IMR-90 (cell line): ENCODE measurements at regions not wholly inside any gene's neighbourhood (a gene's known extent, or its start where the extent isn't known, plus 50 kb on each side); places are given as distances from the start of the nearest gene placed in this dataset.

Experiments
- ATAC-seq: fragments of 200-7000 bp; cut with Tn5 transposase; 2 replicates; pipeline ENCODE4 v1.9.1; 2020; ENCODE audit warnings: low read depth, mild to moderate bottlenecking, moderate library complexity
- BruUV-seq: library from RNA; stranded (reverse); fragments of 400-500 nt; replicated peaks from 2 replicates; lab custom pipeline; 2021; lab: Mats Ljungman, UMichigan
- CTCF ChIA-PET: fragments of 300-600 bp; formaldehyde crosslinking; extraction: SDS; loops from one replicate; lab custom pipeline; 2021; ENCODE audit warnings: antibody characterized with exemption; lab: Yijun Ruan, JAX
- POLR2A ChIA-PET: fragments of 300-600 bp; sonication (Branson Sonifier 250); formaldehyde crosslinking; loops from one replicate; lab custom pipeline; 2022; ENCODE audit warnings: antibody characterized with exemption; ENCODE audit not compliant: unreplicated experiment; lab: Charles Lee
- DNase-seq: peaks from one replicate; pipeline ENCODE4 v3.0.0; 2013
- H2AFZ ChIP-seq: replicated peaks from 2 replicates; pipeline ENCODE3; 2013; ENCODE audit warnings: low read length, mild to moderate bottlenecking; ENCODE audit not compliant: poor library complexity
- H2AK5ac ChIP-seq: 2 replicates; pipeline ENCODE4 v1.6.1; 2013; ENCODE audit warnings: low read depth, low read length, inconsistent platforms
- H2AK9ac ChIP-seq: replicated peaks from 2 replicates; pipeline ENCODE3; 2013; ENCODE audit warnings: mild to moderate bottlenecking, low read depth, low read length, moderate library complexity; ENCODE audit not compliant: poor library complexity
- H2BK120ac ChIP-seq: 2 replicates; pipeline ENCODE4 v1.6.1; 2013; ENCODE audit warnings: low read depth, low read length, inconsistent platforms
- H2BK15ac ChIP-seq: 3 replicates; pipeline ENCODE4 v1.6.1; 2013; ENCODE audit warnings: low read depth, low read length, inconsistent platforms
- H2BK20ac ChIP-seq: 2 replicates; pipeline ENCODE4 v1.6.1; 2013; ENCODE audit warnings: low read depth, mild to moderate bottlenecking, inconsistent platforms, low read length, moderate library complexity
- H2BK5ac ChIP-seq: 2 replicates; pipeline ENCODE4 v1.6.1; 2013; ENCODE audit warnings: mild to moderate bottlenecking, low read depth, low read length, inconsistent platforms; ENCODE audit not compliant: poor library complexity, severe bottlenecking
- H3K14ac ChIP-seq: replicated peaks from 2 replicates; pipeline ENCODE4 v1.6.1; 2013; ENCODE audit warnings: low read depth, low read length, inconsistent platforms
- H3K18ac ChIP-seq: 2 replicates; pipeline ENCODE4 v1.6.1; 2013; ENCODE audit warnings: low read depth, low read length, control low read depth
- H3K23ac ChIP-seq: 2 replicates; pipeline ENCODE4 v1.6.1; 2013; ENCODE audit warnings: low read depth, low read length, inconsistent platforms
- H3K27ac ChIP-seq: 2 replicates; pipeline ENCODE4 v1.5.1; 2013; ENCODE audit warnings: mild to moderate bottlenecking, control low read depth, low read length; ENCODE audit not compliant: insufficient read depth
- H3K27me3 ChIP-seq: 2 replicates; pipeline ENCODE4 v1.6.1; 2013; ENCODE audit warnings: low read length; ENCODE audit not compliant: control insufficient read depth, insufficient read depth
- H3K36me3 ChIP-seq: 2 replicates; pipeline ENCODE4 v1.6.1; 2013; ENCODE audit warnings: low read length, mixed read lengths; ENCODE audit not compliant: control insufficient read depth, insufficient read depth
- H3K4ac ChIP-seq: 2 replicates; pipeline ENCODE4 v1.6.1; 2013; ENCODE audit warnings: low read depth, low read length, inconsistent platforms
- H3K4me1 ChIP-seq: 2 replicates; pipeline ENCODE4 v1.6.1; 2013; ENCODE audit warnings: low read length, mixed read lengths; ENCODE audit not compliant: control insufficient read depth, insufficient read depth
- H3K4me2 ChIP-seq: 2 replicates; pipeline ENCODE4 v1.6.1; 2013; ENCODE audit warnings: low read depth, mild to moderate bottlenecking, control low read depth, low read length, moderate library complexity
- H3K4me3 ChIP-seq: 2 replicates; pipeline ENCODE4 v1.5.1; 2013; ENCODE audit warnings: low read depth, mild to moderate bottlenecking, control low read depth, low read length, moderate library complexity; ENCODE audit not compliant: insufficient read depth
- H3K56ac ChIP-seq: 2 replicates; pipeline ENCODE4 v1.6.1; 2013; ENCODE audit warnings: low read length, inconsistent platforms; ENCODE audit not compliant: insufficient read depth; ENCODE audit errors: extremely low read depth
- H3K79me1 ChIP-seq, 2 experiments: 2 replicates each; pipeline ENCODE4 v1.6.1; 2013; ENCODE audit warnings: low read length in 2 of 2, inconsistent platforms in 1 of 2, low read depth in 1 of 2
- H3K9ac ChIP-seq: 2 replicates; pipeline ENCODE4 v1.6.1; 2013; ENCODE audit warnings: low read depth, low read length, control low read depth
- H3K9me1 ChIP-seq: 2 replicates; pipeline ENCODE4 v1.6.1; 2013; ENCODE audit warnings: low read length, inconsistent platforms; ENCODE audit not compliant: insufficient read depth
- H3K9me3 ChIP-seq: 2 replicates; pipeline ENCODE4 v1.6.1; 2013; ENCODE audit warnings: low read length; ENCODE audit not compliant: control insufficient read depth, insufficient read depth
- H4K20me1 ChIP-seq: 2 replicates; pipeline ENCODE4 v1.6.1; 2013; ENCODE audit warnings: low read length, inconsistent platforms; ENCODE audit not compliant: insufficient read depth
- H4K5ac ChIP-seq: 2 replicates; pipeline ENCODE4 v1.6.1; 2013; ENCODE audit warnings: mild to moderate bottlenecking, low read depth, low read length, control low read depth
- H4K8ac ChIP-seq, 2 experiments: 2 replicates each; pipeline ENCODE4 v1.6.1; 2013; ENCODE audit warnings: low read depth in 2 of 2, low read length in 2 of 2, control low read depth in 1 of 2, inconsistent platforms in 1 of 2
- H4K91ac ChIP-seq: 2 replicates; pipeline ENCODE4 v1.6.1; 2013; ENCODE audit warnings: low read depth, low read length, inconsistent platforms; ENCODE audit not compliant: insufficient read depth
- BHLHE40 ChIP-seq: fragments of 150-350 bp; IDR thresholded peaks from 2 replicates; pipeline ENCODE4 v1.6.1; 2016; ENCODE audit warnings: mild to moderate bottlenecking, low read depth, low read length
- CEBPB ChIP-seq: IDR thresholded peaks from 2 replicates; pipeline ENCODE4 v1.6.1; 2012; ENCODE audit warnings: low read depth, low read length, improper control_type of control experiment
- CHD1 ChIP-seq: IDR thresholded peaks from 2 replicates; pipeline ENCODE4 v1.6.1; 2012; ENCODE audit warnings: low read depth, low read length, improper control_type of control experiment
- CTCF ChIP-seq: conservative IDR thresholded peaks from 2 replicates; pipeline ENCODE4 v1.5.1; 2012; ENCODE audit warnings: mild to moderate bottlenecking, low read depth, low read length, improper control_type of control experiment
- ELK1 ChIP-seq: fragments of 150-350 bp; IDR thresholded peaks from 2 replicates; pipeline ENCODE4 v1.6.1; 2016; ENCODE audit warnings: low read depth, mild to moderate bottlenecking, low read length, moderate library complexity, borderline replicate concordance
- MAZ ChIP-seq: IDR thresholded peaks from 2 replicates; pipeline ENCODE4 v1.6.1; 2012; ENCODE audit warnings: low read depth, mild to moderate bottlenecking, low read length, improper control_type of control experiment, moderate library complexity, borderline replicate concordance
- MXI1 ChIP-seq: IDR thresholded peaks from 2 replicates; pipeline ENCODE4 v1.6.1; 2012; ENCODE audit warnings: low read depth, mild to moderate bottlenecking, low read length, moderate library complexity, borderline replicate concordance
- NFE2L2 ChIP-seq: fragments of 150-350 bp; IDR thresholded peaks from 2 replicates; pipeline ENCODE4 v1.6.1; 2016; ENCODE audit warnings: low read depth, mild to moderate bottlenecking, low read length
- RAD21 ChIP-seq: IDR thresholded peaks from 2 replicates; pipeline ENCODE4 v1.6.1; 2012; ENCODE audit warnings: low read length, improper control_type of control experiment
- RCOR1 ChIP-seq: IDR thresholded peaks from 2 replicates; pipeline ENCODE4 v1.6.1; 2012; ENCODE audit warnings: mild to moderate bottlenecking, low read length, improper control_type of control experiment; ENCODE audit not compliant: insufficient replicate concordance
- RFX5 ChIP-seq: IDR thresholded peaks from 2 replicates; pipeline ENCODE4 v1.8.0; 2012; ENCODE audit warnings: low read depth, mild to moderate bottlenecking, low read length, moderate library complexity
- SMC3 ChIP-seq: fragments of 150-350 bp; IDR thresholded peaks from 2 replicates; pipeline ENCODE4 v1.6.1; 2016; ENCODE audit warnings: low read depth, mild to moderate bottlenecking, antibody characterized with exemption, low read length, moderate library complexity
- USF2 ChIP-seq: fragments of 150-350 bp; IDR thresholded peaks from 2 replicates; pipeline ENCODE4 v1.6.1; 2017; ENCODE audit warnings: mild to moderate bottlenecking, antibody characterized with exemption, low read length, low read depth
- WGBS, 2 experiments: methylation state at CpG; one replicate each; pipeline versions ENCODE4 v1.1.5 to v1.1.7; 2013; ENCODE audit warnings: missing lambda C conversion rate in 2 of 2; ENCODE audit not compliant: insufficient read length in 1 of 2; ENCODE audit errors: extremely low coverage in 2 of 2; 5-methylcytosine and 5-hydroxymethylcytosine counted together
- dilution Hi-C: fragments of 300-500 bp; cut with HindIII; formaldehyde crosslinking; loops from one replicate; pipeline ENCODE4 v1.14.3; 2018; ENCODE audit warnings: low sequenced_read_pairs; ENCODE audit not compliant: unreplicated experiment
- in situ Hi-C: fragments of 300-500 bp; cut with MboI; formaldehyde crosslinking; loops from 3 replicates; pipeline ENCODE4 v1.14.3; 2019; ENCODE audit warnings: low sequenced_read_pairs, inconsistent platforms, mixed read lengths
- intact Hi-C: fragments of 100-400 bp; cut with micrococcal nuclease; formaldehyde crosslinking; loops from 2 replicates; pipeline ENCODE4 v1.10.0; 2022

GRCh38 chr10:78861529-78862327 lies 207.0 kb upstream of the ZMIZ1 start:
- Histone ChIP-seq H3K23ac (no peak overlapping the region), H4K5ac (no peak overlapping the region), H3K27me3 (peaks cover 44% of the 10 kb centered on the region), H2AK9ac (peak overlapping the region; percentile 26), H2AFZ (no peak overlapping the region), H3K9ac (no peak overlapping the region), H3K9me1 (no peaks in the 10 kb centered on the region; the same call in 1 of the 2 replicates), H3K9me3 (no peaks in the 10 kb centered on the region), H4K91ac (no peak overlapping the region), H4K8ac (no peak overlapping the region), H3K4me2 (no peak overlapping the region), H3K4me3 (no peak overlapping the region), H3K56ac (no peak overlapping the region), H3K4me1 (no peaks in the 10 kb centered on the region; the same call in 1 of the 2 replicates), H2BK20ac (no peak overlapping the region), H3K14ac (no peak overlapping the region), H3K36me3 (no peaks in the 10 kb centered on the region), H2BK15ac (no peak overlapping the region), H4K20me1 (no peaks in the 10 kb centered on the region), H3K79me1 (no peaks in the 10 kb centered on the region), H2BK120ac (no peak overlapping the region), H3K18ac (no peak overlapping the region), H3K4ac (no peak overlapping the region), H3K27ac (no peak overlapping the region), H2BK5ac (no peak overlapping the region), H2AK5ac (no peak overlapping the region)
- intact Hi-C loops (no loop called here), in situ Hi-C loops (no loop called here), dilution Hi-C loops (no loop called here)
- BruUV-seq, result no TSS peak
- WGBS, 2 experiments, result no CpG with 5 or more reads among the region's 5 CpGs
- no peak for DNase-seq
- CTCF ChIA-PET, result no interaction called here
- POLR2A ChIA-PET, result no interaction called here
- TF ChIP-seq RFX5 (no peak), USF2 (no peak), MXI1 (no peak), ELK1 (no peak), CHD1 (no peak), CEBPB (no peak), BHLHE40 (no peak), SMC3 (no peak), RAD21 (no peak), RCOR1 (no peak), CTCF (no peak), MAZ (no peak), NFE2L2 (no peak)
- no peak for ATAC-seq
